Middle frontal gyrus (tissue), 1 donor: ENCODE measurements at regions not wholly inside any gene's neighbourhood (a gene's known extent, or its start where the extent isn't known, plus 50 kb on each side); places are given as distances from the start of the nearest gene placed in this dataset.
"Not testable (repeated sequence)": the region's sequence is repeated elsewhere in the genome, so short reads cannot be mapped to it uniquely, and the experiment has no call there.

Experiments
- DNase-seq: peaks from one replicate; pipeline ENCODE4 v3.0.0-alpha.2; 2015; ENCODE audit warnings: low spot score; ENCODE audit errors: extremely low spot score

- DNase-seq: no peak
These were observed 817.9 kb upstream of the AMELY start for GRCh38 chrY:7729318-7730011.

- DNase-seq: no peak
These were observed 817.4 kb upstream of the AMELY start for GRCh38 chrY:7728935-7729317.

DNA sequence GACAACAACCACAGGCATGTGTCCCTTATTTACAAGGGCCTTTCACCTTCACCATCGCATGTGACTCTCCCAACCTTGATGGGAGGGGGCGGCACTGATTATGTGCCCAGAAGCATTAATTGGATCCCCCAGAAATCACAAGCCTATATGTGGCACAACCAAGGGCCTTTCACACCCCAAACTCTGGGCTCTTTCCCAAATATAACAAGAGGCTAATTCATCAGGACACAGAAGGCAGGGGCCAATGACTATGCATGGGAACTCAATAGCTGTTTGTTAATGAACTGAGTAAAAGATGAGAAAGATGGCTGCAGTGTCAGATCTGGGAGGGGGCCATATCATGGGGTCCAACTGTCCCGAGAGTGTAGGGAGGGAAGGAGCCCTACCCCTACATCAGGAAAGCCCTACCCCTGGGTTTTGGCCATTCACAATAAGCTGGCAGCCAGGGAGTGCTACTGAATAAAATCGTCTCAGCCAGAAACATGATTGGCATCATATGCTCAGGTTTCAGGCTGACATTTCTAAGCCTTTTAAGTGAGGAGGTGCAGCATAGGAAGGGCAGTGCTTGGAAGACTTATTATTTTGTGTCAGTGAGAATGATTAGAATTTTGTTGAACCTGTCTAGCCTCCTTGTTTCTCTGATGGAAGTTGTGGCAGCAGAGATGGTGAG is 814.4 kb upstream of the AMELY start:
- DNase-seq: no peak

DNA sequence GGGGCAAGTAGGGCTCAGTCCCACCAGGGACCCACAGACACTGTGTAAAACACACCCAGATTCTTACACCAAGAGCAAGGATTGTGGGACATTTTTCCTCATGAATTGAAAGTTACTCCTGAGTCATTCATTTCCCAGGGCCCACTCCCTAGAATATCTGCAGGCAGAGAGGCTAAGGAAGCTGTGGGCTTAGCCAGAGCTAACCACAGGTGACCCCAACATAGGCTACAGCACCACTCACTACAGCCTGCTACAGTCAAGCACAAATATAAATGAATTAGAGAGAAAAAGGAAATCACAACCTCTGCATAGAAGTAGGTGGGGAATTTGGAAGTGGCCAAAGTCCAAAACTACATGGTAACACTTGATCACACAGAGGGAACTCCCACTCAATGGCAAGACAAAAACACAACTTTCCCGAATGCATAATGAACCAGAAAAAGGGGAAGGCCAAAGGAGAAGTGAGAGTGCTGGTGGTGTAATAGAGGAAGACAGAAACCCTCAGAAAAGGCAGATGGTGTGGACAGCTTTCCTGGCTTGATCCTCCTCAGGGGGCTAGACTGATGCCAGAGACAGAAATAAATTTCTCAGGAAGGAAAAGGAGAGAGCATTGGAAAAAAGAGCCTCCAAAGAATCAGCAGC is 812.6 kb upstream of the AMELY start:
- DNase-seq: no peak

DNA sequence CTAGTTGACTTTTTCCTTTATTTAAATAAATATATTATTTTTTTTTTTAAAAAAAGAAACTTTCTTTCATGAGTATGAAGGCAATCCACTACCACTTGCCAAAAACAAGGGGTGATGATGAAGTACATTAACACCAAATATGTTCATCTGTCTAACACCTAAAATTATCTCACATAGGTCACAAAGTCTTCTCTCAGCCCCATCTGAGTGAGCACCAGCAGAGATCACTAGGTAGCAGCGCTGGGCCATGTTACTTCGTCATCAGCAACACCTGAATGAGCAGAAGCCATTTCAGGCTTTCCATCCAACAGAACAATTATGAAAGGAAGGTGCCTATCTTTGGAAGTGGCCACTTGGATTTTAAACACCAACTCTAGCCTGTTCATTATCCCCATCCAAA is 811.6 kb upstream of the AMELY start:
- DNase-seq: no peak

DNA sequence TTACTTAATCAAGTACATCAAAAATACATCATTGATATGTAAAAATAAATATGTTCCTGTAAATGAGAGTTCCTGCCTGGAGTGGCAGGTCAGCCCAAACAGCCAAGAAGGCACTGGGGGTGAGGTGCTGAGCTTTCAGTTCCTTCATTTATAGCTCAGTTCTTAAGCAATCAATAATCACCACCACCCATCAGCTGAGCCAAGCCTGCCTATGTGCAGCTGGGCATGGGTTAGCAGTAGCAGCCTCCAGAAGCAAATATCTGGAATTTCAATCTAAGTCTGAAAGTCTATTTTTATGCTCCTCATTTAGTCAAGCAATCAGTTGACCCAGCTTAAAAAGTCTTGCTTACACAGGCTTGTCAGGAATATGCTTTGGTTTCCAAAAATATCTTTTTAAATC is 811.0 kb upstream of the AMELY start:
- no peak for DNase-seq

DNA sequence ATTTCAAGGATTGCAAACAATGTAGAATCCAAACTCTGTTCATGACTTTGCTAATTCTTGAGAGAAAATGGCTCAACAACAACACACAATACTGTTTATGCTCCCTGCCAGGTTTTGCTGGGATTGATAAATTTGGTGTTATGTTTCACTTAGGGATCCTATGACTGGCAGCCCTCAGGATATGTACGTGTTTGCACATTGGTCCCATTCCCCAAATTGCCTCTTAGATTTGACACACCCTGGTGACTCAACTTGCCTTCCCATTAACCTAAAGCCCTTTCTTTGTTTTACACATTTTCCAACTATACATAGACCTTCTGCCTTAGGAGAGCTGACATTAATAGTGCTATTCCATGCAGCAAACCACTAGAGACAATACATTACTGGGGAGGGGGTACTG is 809.4 kb upstream of the AMELY start:
- DNase-seq: no peak

DNA sequence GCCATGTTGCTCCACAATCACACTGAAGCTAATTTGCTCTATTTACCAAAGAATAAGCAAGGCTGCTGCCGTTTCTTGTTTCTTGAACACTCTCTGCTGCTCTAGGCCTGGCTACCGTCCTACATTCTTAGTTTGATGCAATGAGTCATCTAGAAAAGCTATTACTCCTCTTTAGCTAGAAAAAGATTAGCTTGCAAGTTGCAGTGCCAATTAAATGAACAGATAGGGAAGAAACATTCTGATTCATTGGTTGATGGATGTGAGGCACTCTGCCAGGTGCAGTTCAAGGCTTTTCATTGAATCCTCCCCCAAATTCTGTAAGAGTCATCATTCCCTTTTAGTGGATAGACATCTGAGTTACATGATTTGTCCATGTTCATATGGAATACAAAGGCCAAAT is 807.7 kb upstream of the AMELY start:
- DNase-seq: peak; percentile 16

GRCh38 chrY:7718626-7719025 is 807.1 kb upstream of the AMELY start:
- DNase-seq: no peak

- no peak for DNase-seq
These were observed 806.6 kb upstream of the AMELY start for GRCh38 chrY:7718126-7718525.

DNA sequence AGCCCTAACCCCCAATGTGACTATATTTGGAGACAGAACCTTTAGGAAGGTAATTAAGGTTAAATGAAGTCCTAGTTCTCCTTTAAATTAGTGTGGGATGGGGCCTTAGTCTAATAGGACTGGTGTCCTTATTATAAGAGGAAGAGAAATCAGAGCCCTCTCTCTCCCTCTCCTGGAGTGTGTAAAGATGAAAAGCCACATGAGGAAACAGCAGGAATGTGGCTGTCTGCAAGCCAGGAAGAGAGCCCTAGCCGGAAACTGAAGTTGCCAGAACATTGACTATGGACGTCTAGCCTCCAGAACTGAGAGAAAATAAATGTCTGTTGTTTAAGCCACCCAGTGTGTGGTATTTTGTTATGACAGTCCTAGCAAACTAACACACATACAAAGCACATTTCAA is 802.9 kb upstream of the AMELY start:
- no peak for DNase-seq

DNA sequence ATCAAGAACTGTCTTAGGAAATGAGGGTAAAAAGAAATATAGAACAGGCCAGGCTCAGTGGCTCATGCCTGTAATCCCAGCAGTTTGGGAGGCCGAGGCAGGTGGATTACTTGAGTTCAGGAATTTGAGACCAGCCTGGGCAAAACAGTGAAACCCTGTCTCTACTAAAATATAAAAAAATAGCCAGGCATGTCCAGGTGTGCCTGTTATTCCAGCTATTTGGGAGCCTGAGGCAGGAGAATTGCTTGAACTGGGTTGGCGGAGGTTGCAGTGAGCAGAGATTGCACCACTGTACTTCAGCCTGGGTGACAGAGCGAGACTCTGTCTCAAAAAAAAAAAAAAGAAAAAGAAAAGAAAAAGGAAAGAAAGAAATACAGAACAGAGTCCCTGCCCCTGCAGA is 802.2 kb upstream of the AMELY start:
- DNase-seq: not testable (repeated sequence)

- DNase-seq: no peak
These were observed 800.7 kb upstream of the AMELY start for GRCh38 chrY:7712289-7712688.

- no peak for DNase-seq
These were observed 792.1 kb upstream of the AMELY start for GRCh38 chrY:7703578-7704140.

GRCh38 chrY:7702481-7702880 is 790.9 kb upstream of the AMELY start:
- DNase-seq: no peak

- DNase-seq: no peak
These were observed 790.1 kb upstream of the AMELY start for GRCh38 chrY:7701676-7702075.

DNA sequence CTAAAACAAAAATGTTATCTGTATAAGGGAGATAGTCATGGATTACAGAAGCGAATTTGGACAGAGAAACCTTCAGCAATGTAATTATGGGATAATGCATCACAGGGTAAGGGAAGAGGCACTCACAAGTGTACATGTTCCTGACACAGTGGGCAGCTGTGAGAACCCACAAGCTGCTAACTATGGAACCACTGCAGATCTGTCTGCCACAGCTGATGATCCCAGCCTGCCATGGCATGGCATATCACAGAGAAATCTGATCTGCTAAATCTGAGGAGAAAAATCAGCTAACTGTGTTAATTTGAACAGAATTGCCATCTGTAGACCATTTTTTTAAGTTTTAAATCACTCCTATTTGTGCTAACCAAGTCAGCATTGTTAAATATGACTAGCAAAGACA is 786.0 kb upstream of the AMELY start:
- DNase-seq: no peak

DNA sequence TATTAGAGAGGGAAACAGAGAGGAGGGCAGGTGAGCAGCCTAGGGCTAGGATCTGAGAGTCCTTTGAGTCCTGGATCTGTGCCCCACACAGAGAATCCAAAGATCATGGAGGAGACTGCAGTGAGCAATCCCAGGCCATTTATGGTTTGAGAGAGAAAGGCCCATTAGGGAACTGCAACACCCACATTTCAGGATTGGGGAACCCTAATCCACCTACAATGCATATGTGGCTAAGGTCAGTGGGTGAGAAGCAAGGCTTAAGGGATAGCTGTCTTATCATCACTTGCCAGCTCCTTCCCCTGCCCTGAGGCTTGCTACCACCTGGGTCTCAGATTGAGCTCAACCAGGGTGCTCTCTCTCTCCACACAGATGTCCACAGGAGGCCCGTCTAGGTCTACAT is 781.1 kb upstream of the AMELY start:
- no peak for DNase-seq

DNA sequence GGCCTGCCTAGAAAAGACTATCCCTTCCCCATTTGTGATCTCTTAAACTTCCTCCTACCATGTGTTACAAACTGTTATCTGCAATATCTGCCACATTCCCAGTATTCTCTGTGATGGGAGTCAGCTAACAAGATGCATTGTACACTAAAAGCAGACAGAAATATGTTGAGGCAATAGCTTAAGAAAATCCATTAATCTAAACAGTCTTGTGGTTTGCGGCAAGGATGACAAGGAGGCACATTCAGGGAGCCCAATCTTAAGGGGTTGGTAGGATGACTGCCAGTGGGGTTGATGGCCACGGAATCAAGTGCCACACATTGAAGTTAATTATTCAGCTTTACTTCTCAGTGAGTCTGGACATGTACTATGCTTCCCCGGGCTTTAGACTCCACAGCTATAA is 775.5 kb upstream of the AMELY start:
- DNase-seq: no peak

GRCh38 chrY:7684546-7684945 is 773.0 kb upstream of the AMELY start:
- no peak for DNase-seq

GRCh38 chrY:7682386-7682785 is 770.8 kb upstream of the AMELY start:
- DNase-seq: no peak

GRCh38 chrY:7681426-7681825 is 769.9 kb upstream of the AMELY start:
- no peak for DNase-seq

- no peak for DNase-seq
These were observed 762.9 kb upstream of the AMELY start for GRCh38 chrY:7674465-7674864.
